WTC11 (cell line): ENCODE measurements at regions not wholly inside any gene's neighbourhood (a gene's known extent, or its start where the extent isn't known, plus 50 kb on each side); places are given as distances from the start of the nearest gene placed in this dataset.

ENCODE experiments used
- TEAD1 ChIP-seq: sonication (generic); formaldehyde crosslinking; IDR thresholded peaks from 2 replicates; pipeline ENCODE4 v1.8.0; 2022; ENCODE audit warnings: mild to moderate bottlenecking, missing genetic modification reagents
- ZBTB21 ChIP-seq: sonication (generic); formaldehyde crosslinking; IDR thresholded peaks from 2 replicates; pipeline ENCODE4 v1.8.1; 2023; ENCODE audit warnings: mild to moderate bottlenecking, missing genetic modification reagents, borderline replicate concordance
- TF ChIP-seq, protein P1 (sequence below): fragments of 200-600 bp; IDR thresholded peaks from 2 replicates; pipeline ENCODE4 v1.8.0; 2022; ENCODE audit warnings: antibody characterized with exemption

DNA sequence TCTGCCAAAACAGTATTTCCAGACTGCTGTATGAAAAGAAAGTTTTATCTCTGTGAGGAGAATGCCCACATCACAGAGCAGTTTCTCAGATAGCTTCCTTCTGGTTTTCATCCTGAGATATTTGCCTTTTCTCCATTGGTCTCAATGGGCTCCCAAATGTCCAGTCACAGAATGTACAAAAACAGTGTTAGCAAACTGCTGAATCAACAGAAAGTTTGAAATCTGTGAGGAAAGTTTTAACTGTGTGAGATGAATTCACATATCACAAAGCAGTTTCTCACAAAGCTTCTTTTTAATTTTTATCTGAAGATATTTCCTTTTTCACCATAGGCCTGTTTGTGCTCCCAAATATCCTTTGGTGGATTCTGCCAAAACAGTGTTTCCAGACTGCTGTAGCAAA is 207.2 kb upstream of the TRIM48 start:
- TF ChIP-seq, protein P1, sequence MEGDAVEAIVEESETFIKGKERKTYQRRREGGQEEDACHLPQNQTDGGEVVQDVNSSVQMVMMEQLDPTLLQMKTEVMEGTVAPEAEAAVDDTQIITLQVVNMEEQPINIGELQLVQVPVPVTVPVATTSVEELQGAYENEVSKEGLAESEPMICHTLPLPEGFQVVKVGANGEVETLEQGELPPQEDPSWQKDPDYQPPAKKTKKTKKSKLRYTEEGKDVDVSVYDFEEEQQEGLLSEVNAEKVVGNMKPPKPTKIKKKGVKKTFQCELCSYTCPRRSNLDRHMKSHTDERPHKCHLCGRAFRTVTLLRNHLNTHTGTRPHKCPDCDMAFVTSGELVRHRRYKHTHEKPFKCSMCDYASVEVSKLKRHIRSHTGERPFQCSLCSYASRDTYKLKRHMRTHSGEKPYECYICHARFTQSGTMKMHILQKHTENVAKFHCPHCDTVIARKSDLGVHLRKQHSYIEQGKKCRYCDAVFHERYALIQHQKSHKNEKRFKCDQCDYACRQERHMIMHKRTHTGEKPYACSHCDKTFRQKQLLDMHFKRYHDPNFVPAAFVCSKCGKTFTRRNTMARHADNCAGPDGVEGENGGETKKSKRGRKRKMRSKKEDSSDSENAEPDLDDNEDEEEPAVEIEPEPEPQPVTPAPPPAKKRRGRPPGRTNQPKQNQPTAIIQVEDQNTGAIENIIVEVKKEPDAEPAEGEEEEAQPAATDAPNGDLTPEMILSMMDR, result no peak
- TF ChIP-seq TEAD1 (CRISPR knock-in tag), result no peak
- no peak for TF ChIP-seq ZBTB21 (CRISPR knock-in tag)
